IMR-90 (cell line): ENCODE measurements at regions not wholly inside any gene's neighbourhood (a gene's known extent, or its start where the extent isn't known, plus 50 kb on each side); places are given as distances from the start of the nearest gene placed in this dataset.

Experiments used
- BHLHE40 ChIP-seq: fragments of 150-350 bp; IDR thresholded peaks from 2 replicates; pipeline ENCODE4 v1.6.1; 2016; ENCODE audit warnings: mild to moderate bottlenecking, low read depth, low read length
- CHD1 ChIP-seq: IDR thresholded peaks from 2 replicates; pipeline ENCODE4 v1.6.1; 2012; ENCODE audit warnings: low read depth, low read length, improper control_type of control experiment
- CTCF ChIP-seq: conservative IDR thresholded peaks from 2 replicates; pipeline ENCODE4 v1.5.1; 2012; ENCODE audit warnings: mild to moderate bottlenecking, low read depth, low read length, improper control_type of control experiment
- POLR2A ChIP-seq: IDR thresholded peaks from 2 replicates; pipeline ENCODE4 v1.6.1; 2012; ENCODE audit warnings: mild to moderate bottlenecking, low read depth, low read length
- RAD21 ChIP-seq: IDR thresholded peaks from 2 replicates; pipeline ENCODE4 v1.6.1; 2012; ENCODE audit warnings: low read length, improper control_type of control experiment
- RCOR1 ChIP-seq: IDR thresholded peaks from 2 replicates; pipeline ENCODE4 v1.6.1; 2012; ENCODE audit warnings: mild to moderate bottlenecking, low read length, improper control_type of control experiment; ENCODE audit not compliant: insufficient replicate concordance

GRCh38 chr1:103365860-103366569, 159.5 kb upstream of the RNPC3 start:
- TF ChIP-seq CTCF (no peak), POLR2A (no peak), RAD21 (no peak), BHLHE40 (no peak), CHD1 (no peak), RCOR1 (no peak)
